ENCODE measurements at regions not wholly inside any gene's neighbourhood (a gene's known extent, or its start where the extent isn't known, plus 50 kb on each side); places are given as distances from the start of the nearest gene placed in this dataset.

GRCh38 chr3:187827723-187828122 is 82.5 kb upstream of the BCL6 start:
- DNase-seq, result no peak

- DNase-seq, result no peak
Measured at GRCh38 chr3:187828579-187829452, 83.5 kb upstream of the BCL6 start.

- no peak for DNase-seq
Measured at GRCh38 chr3:187830181-187830580, 84.9 kb upstream of the BCL6 start.

- DNase-seq, result no peak
Measured at GRCh38 chr3:187831125-187832051, 86.1 kb upstream of the BCL6 start.

- no peak for DNase-seq
Measured at GRCh38 chr3:187832202-187832601, 86.9 kb upstream of the BCL6 start.

- no peak for DNase-seq
Measured at GRCh38 chr3:187833375-187833774, 88.1 kb upstream of the BCL6 start.

GRCh38 chr3:187833799-187834578 is 88.7 kb upstream of the BCL6 start:
- no peak for DNase-seq

- DNase-seq, result no peak
Measured at GRCh38 chr3:187836823-187837770, 91.8 kb upstream of the BCL6 start.

- no peak for DNase-seq
Measured at GRCh38 chr3:187838016-187838540, 92.8 kb upstream of the BCL6 start.

- DNase-seq, result no peak
Measured at GRCh38 chr3:187839422-187839821, 94.2 kb upstream of the BCL6 start.

GRCh38 chr3:187840856-187841255 is 95.6 kb upstream of the BCL6 start:
- no peak for DNase-seq

GRCh38 chr3:187841560-187841959 is 96.3 kb upstream of the BCL6 start:
- no peak for DNase-seq

- no peak for DNase-seq
Measured at GRCh38 chr3:187843654-187844053, 98.4 kb upstream of the BCL6 start.

- DNase-seq, result no peak
Measured at GRCh38 chr3:187844708-187845107, 99.4 kb upstream of the BCL6 start.

- DNase-seq, result no peak
Measured at GRCh38 chr3:187845826-187846225, 100.6 kb upstream of the BCL6 start.

- no peak for DNase-seq
Measured at GRCh38 chr3:187848401-187848800, 103.1 kb upstream of the BCL6 start.

GRCh38 chr3:187849016-187849654 is 103.9 kb upstream of the BCL6 start:
- no peak for DNase-seq

GRCh38 chr3:187850258-187850921 is 105.1 kb upstream of the BCL6 start:
- no peak for DNase-seq

- no peak for DNase-seq
Measured at GRCh38 chr3:187852842-187853730, 107.8 kb upstream of the BCL6 start.
